ENCODE measurements at regions not wholly inside any gene's neighbourhood (a gene's known extent, or its start where the extent isn't known, plus 50 kb on each side); places are given as distances from the start of the nearest gene placed in this dataset.

DNA sequence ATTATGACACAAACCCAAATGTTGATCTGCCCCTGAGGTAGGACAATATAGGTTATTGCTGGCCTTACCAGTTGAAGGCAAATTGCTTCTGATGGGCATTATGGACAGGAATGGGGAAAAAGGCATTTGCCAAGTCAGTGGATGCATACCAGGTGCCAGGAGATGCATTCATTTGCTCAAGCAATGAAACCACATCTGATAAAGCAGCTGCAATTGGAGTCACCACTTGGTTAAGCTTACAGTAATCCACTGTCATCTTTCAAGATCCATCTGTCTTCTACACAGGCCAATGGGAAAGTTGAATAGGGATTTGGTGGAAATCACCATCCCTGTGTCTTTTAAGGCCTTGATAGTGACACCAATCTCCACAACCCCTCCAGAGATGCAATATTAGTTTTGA, 648.6 kb downstream of the COL12A1 start:
- DNase-seq (ENCODE audit: low read depth), result no peak
- no peaks in the 10 kb centered on the region for H3K36me3 ChIP-seq (ENCODE audit: control insufficient read depth, insufficient read depth, low read length)
- H3K4me3 ChIP-seq (ENCODE audit: low read depth, low read length), result no peak overlapping the region
- no peak for TF ChIP-seq CTCF (IDR thresholded peaks at IDR 0.05; ENCODE audit: insufficient read depth, low read depth, low read length)
- CTCF ChIA-PET, result interaction anchor here (1.2 kb wide), 1 partner anchor 12 kb away, joined by 4 read pairs; no protein-coding TSS in a partner anchor
- no peaks in the 10 kb centered on the region for H3K27me3 ChIP-seq (ENCODE audit: control insufficient read depth, insufficient read depth, low read length)
- POLR2A ChIA-PET, result no interaction called here

GRCh38 chr6:74554041-74554440, 651.8 kb downstream of the COL12A1 start:
- no peak for TF ChIP-seq CTCF (IDR thresholded peaks at IDR 0.05; ENCODE audit: insufficient read depth, low read depth, low read length)
- no peaks in the 10 kb centered on the region for H3K36me3 ChIP-seq (ENCODE audit: control insufficient read depth, insufficient read depth, low read length)
- CTCF ChIA-PET, result interaction anchor here (1.0 to 1.2 kb wide), 2 partner anchors 9 to 20 kb away, joined by 3 to 4 read pairs; no protein-coding TSS in a partner anchor

GRCh38 chr6:74551896-74552295, 654.0 kb downstream of the COL12A1 start:
- DNase-seq (ENCODE audit: low read depth), result peak; percentile 2

More at GRCh38 chr6:74554041-74554440, 651.8 kb downstream of the COL12A1 start:
- POLR2A ChIA-PET, result no interaction called here
- Histone ChIP-seq H3K4me3 (ENCODE audit: low read depth, low read length) (no peak overlapping the region), H3K27me3 (ENCODE audit: control insufficient read depth, insufficient read depth, low read length) (no peaks in the 10 kb centered on the region)
- no peak for DNase-seq (ENCODE audit: low read depth)

DNA sequence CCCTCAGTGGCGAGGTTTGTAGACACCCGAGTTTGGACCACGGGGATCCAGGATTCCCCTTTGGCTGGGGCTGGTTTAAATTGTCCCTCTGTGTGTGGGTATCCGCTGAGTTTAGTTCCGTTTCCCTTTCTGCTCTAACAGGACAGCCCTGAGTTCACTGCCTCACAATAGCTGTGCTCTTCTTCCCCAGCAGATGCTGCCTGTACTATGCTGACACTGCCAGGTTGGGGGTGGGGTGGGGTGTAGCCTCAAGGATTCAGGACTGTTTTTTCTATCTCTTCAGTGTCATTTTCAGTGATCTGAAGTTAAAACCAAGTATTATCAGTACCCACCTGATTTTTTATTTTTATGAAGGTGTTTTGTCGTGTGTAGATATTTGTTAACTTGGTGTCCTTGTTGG, 655.0 kb downstream of the COL12A1 start:
- TF ChIP-seq CTCF (IDR thresholded peaks at IDR 0.05; ENCODE audit: insufficient read depth, low read depth, low read length), result no peak
- DNase-seq (ENCODE audit: low read depth), result no peak
- no peak overlapping the region for H3K4me3 ChIP-seq (ENCODE audit: low read depth, low read length)
- H3K27me3 ChIP-seq (ENCODE audit: control insufficient read depth, insufficient read depth, low read length), result no peaks in the 10 kb centered on the region
- no peaks in the 10 kb centered on the region for H3K36me3 ChIP-seq (ENCODE audit: control insufficient read depth, insufficient read depth, low read length)
- ChIA-PET CTCF (no interaction called here), POLR2A (no interaction called here)

More at GRCh38 chr6:74551896-74552295, 654.0 kb downstream of the COL12A1 start:
- Histone ChIP-seq H3K36me3 (ENCODE audit: control insufficient read depth, insufficient read depth, low read length) (no peaks in the 10 kb centered on the region), H3K27me3 (ENCODE audit: control insufficient read depth, insufficient read depth, low read length) (no peaks in the 10 kb centered on the region), H3K4me3 (ENCODE audit: low read depth, low read length) (no peak overlapping the region)
- POLR2A ChIA-PET, result interaction anchor here (0.5 kb wide), 1 partner anchor 26 kb away, joined by 6 read pairs; no protein-coding TSS in a partner anchor
- CTCF ChIA-PET, result interaction anchor here (0.6 kb wide), 1 partner anchor 31 kb away, joined by 3 read pairs; no protein-coding TSS in a partner anchor
- no peak for TF ChIP-seq CTCF (IDR thresholded peaks at IDR 0.05; ENCODE audit: insufficient read depth, low read depth, low read length)

DNA sequence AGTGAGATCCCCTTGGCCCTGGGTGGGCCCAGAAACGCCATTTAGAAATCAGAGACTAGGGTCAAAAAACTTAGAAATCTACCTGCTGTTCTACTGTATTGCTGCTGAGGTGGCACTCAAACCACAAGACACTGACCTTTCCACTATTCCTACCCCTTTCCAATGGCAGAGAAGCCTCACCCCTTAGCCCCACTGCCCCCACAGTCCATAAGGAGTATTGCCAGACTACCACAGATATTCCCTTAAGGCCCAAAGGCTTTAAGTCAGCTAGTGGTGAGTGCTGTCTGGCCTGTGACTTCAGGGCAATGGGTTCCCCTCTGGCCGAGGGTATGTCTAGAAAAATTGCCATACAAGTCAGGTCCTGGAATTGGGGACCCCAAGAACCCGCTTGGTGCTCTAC, 656.1 kb downstream of the COL12A1 start:
- ChIA-PET POLR2A (no interaction called here), CTCF (no interaction called here)
- DNase-seq (ENCODE audit: low read depth), result no peak
- Histone ChIP-seq H3K4me3 (ENCODE audit: low read depth, low read length) (no peak overlapping the region), H3K36me3 (ENCODE audit: control insufficient read depth, insufficient read depth, low read length) (no peaks in the 10 kb centered on the region), H3K27me3 (ENCODE audit: control insufficient read depth, insufficient read depth, low read length) (no peaks in the 10 kb centered on the region)
- no peak for TF ChIP-seq CTCF (IDR thresholded peaks at IDR 0.05; ENCODE audit: insufficient read depth, low read depth, low read length)

Measured in BJ (cell line).